ENCODE measurements at regions not wholly inside any gene's neighbourhood (a gene's known extent, or its start where the extent isn't known, plus 50 kb on each side); places are given as distances from the start of the nearest gene placed in this dataset.

GRCh38 chr13:30133996-30134395 lies 173.4 kb downstream of the KATNAL1 start:
- POLR2A ChIA-PET (ENCODE audit: unreplicated experiment): interaction anchor here (0.5 kb wide), 1 partner anchor 50 kb away, joined by 11 read pairs; no protein-coding TSS in a partner anchor

DNA sequence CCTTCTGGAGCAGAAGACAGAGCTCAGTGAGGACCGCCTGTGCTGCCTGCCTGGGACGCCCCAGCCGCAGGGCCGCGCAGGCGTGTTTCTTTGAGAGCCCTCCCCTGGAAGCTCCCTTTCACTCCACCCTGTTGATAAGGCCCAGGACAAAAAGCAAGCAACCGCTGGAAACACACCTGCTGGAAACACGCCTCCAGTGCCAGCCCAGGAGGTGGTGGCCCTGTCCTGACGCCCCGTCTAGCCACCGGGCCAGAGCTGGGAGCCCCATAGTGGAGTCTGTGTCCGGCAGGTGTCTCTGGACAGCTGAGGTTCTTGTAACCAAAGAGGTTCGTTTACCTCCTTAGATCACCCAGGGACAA lies 173.8 kb downstream of the KATNAL1 start:
- Histone ChIP-seq H3F3A (ENCODE audit: insufficient read depth, low read depth) (peaks cover 6% of the 10 kb centered on the region; the same call in 1 of the 2 replicates), H3K79me2 (ENCODE audit: low read depth) (no peaks in the 10 kb centered on the region), H4K20me1 (ENCODE audit: insufficient read depth) (no peaks in the 10 kb centered on the region), H3K4me2 (no peak overlapping the region), H3K36me3 (ENCODE audit: low read depth) (no peaks in the 10 kb centered on the region), H3K27me3 (ENCODE audit: insufficient read depth, low read depth) (no peaks in the 10 kb centered on the region), H3K4me3 (no peak overlapping the region), H3K9me2 (ENCODE audit: insufficient read depth) (no peaks in the 10 kb centered on the region), H3K4me1 (replicated peaks; ENCODE audit: insufficient read depth) (peaks cover 11% of the 10 kb centered on the region), H2AFZ (no peak overlapping the region), H3K9me3 (ENCODE audit: insufficient read depth, low read depth) (no peaks in the 10 kb centered on the region), H3K27ac (no peak overlapping the region)
- ChIA-PET CTCF (no interaction called here), POLR2A (ENCODE audit: unreplicated experiment) (interaction anchor here (0.5 kb wide), 1 partner anchor 50 kb away, joined by 11 read pairs; no protein-coding TSS in a partner anchor)
- TF ChIP-seq CTCF (conservative IDR thresholded peaks at IDR 0.05): no peak
- no peak for TF ChIP-seq EZH2 (IDR thresholded peaks at IDR 0.05; ENCODE audit: low read depth)
- BruUV-seq (replicated peaks): no TSS peak
- intact Hi-C loops (cut with micrococcal nuclease; ENCODE audit: unreplicated experiment): loop anchor here (2.0 to 10.0 kb wide), 5 partner anchors 171 to 731 kb away; partner anchors contain the start of gene KATNAL1
- DNase-seq: no peak

More at GRCh38 chr13:30133996-30134395, 173.4 kb downstream of the KATNAL1 start:
- Histone ChIP-seq H3K4me2 (no peak overlapping the region), H3K9me2 (ENCODE audit: insufficient read depth) (no peaks in the 10 kb centered on the region), H3K27me3 (ENCODE audit: insufficient read depth, low read depth) (no peaks in the 10 kb centered on the region), H3K79me2 (ENCODE audit: low read depth) (no peaks in the 10 kb centered on the region), H3F3A (ENCODE audit: insufficient read depth, low read depth) (peaks cover 11% of the 10 kb centered on the region; the same call in 1 of the 2 replicates), H3K36me3 (ENCODE audit: low read depth) (no peaks in the 10 kb centered on the region), H3K4me3 (no peak overlapping the region), H3K9me3 (ENCODE audit: insufficient read depth, low read depth) (no peaks in the 10 kb centered on the region), H3K27ac (no peak overlapping the region), H2AFZ (no peak overlapping the region), H3K4me1 (replicated peaks; ENCODE audit: insufficient read depth) (peaks cover 11% of the 10 kb centered on the region), H4K20me1 (ENCODE audit: insufficient read depth) (no peaks in the 10 kb centered on the region)
- TF ChIP-seq CTCF (conservative IDR thresholded peaks at IDR 0.05): no peak
- no peak for TF ChIP-seq EZH2 (IDR thresholded peaks at IDR 0.05; ENCODE audit: low read depth)
- intact Hi-C loops (cut with micrococcal nuclease; ENCODE audit: unreplicated experiment): loop anchor here (2.0 to 10.0 kb wide), 5 partner anchors 171 to 731 kb away; partner anchors contain the start of gene KATNAL1
- no peak for DNase-seq
- BruUV-seq (replicated peaks): no TSS peak
- CTCF ChIA-PET: no interaction called here

- no peak for TF ChIP-seq EZH2 (IDR thresholded peaks at IDR 0.05; ENCODE audit: low read depth)
- peak; percentile 90 for TF ChIP-seq CTCF (conservative IDR thresholded peaks at IDR 0.05)
- Histone ChIP-seq H3K4me2 (no peak overlapping the region), H3K9me2 (ENCODE audit: insufficient read depth) (no peaks in the 10 kb centered on the region), H3K9me3 (ENCODE audit: insufficient read depth, low read depth) (no peaks in the 10 kb centered on the region), H3F3A (ENCODE audit: insufficient read depth, low read depth) (no peaks in the 10 kb centered on the region; the same call in 1 of the 2 replicates), H3K27me3 (ENCODE audit: insufficient read depth, low read depth) (no peaks in the 10 kb centered on the region), H3K36me3 (ENCODE audit: low read depth) (no peaks in the 10 kb centered on the region), H2AFZ (no peak overlapping the region), H3K79me2 (ENCODE audit: low read depth) (no peaks in the 10 kb centered on the region), H3K27ac (no peak overlapping the region), H3K4me3 (no peak overlapping the region), H4K20me1 (ENCODE audit: insufficient read depth) (no peaks in the 10 kb centered on the region), H3K4me1 (replicated peaks; ENCODE audit: insufficient read depth) (peaks cover 7% of the 10 kb centered on the region)
- DNase-seq: peak; percentile 75 to 90
- ChIA-PET POLR2A (ENCODE audit: unreplicated experiment) (interaction anchor here (0.6 kb wide), 2 partner anchors 289 to 664 kb away, joined by 5 to 10 read pairs; partner anchors contain the start of gene UBE2L5), CTCF (interaction anchor here (0.6 to 1.3 kb wide), 6 partner anchors 9 to 1592 kb away, joined by 3 to 11 read pairs (median 3); no protein-coding TSS in a partner anchor)
- intact Hi-C loops (cut with micrococcal nuclease; ENCODE audit: unreplicated experiment): loop anchor here (1.0 to 10.0 kb wide), 7 partner anchors 172 to 911 kb away; partner anchors contain the start of gene KATNAL1
- BruUV-seq (replicated peaks): no TSS peak
Measured at GRCh38 chr13:30132623-30133553, 174.5 kb downstream of the KATNAL1 start.

Data from PC-9 (cell line).